ENCODE measurements at regions not wholly inside any gene's neighbourhood (a gene's known extent, or its start where the extent isn't known, plus 50 kb on each side); places are given as distances from the start of the nearest gene placed in this dataset.

GRCh38 chr16:77077256-77077922 is 113.6 kb upstream of the MON1B start:
- TF ChIP-seq CTCF (IDR thresholded peaks at IDR 0.05) (no peak), POLR2AphosphoS5 (IDR thresholded peaks at IDR 0.05) (no peak), POLR2A (IDR thresholded peaks at IDR 0.05) (no peak)

All from breast epithelium (tissue), 3 donors.